HEK293T (cell line): ENCODE measurements at regions not wholly inside any gene's neighbourhood (a gene's known extent, or its start where the extent isn't known, plus 50 kb on each side); places are given as distances from the start of the nearest gene placed in this dataset.

ENCODE experiments used
- CTCF ChIA-PET: fragments of 350-600 bp; formaldehyde crosslinking; extraction: SDS; loops from one replicate; lab custom pipeline; 2021; ENCODE audit warnings: antibody characterized with exemption, inconsistent platforms; lab: Yijun Ruan, JAX
- POLR2A ChIA-PET: fragments of 350-600 bp; formaldehyde crosslinking; extraction: SDS; loops from one replicate; lab custom pipeline; 2020; ENCODE audit warnings: antibody characterized with exemption, inconsistent platforms; lab: Yijun Ruan, JAX
- DNase-seq: peaks from one replicate; pipeline ENCODE4 v3.0.0; 2012; ENCODE audit warnings: mixed read lengths; ENCODE audit errors: extremely low spot score
- ARNT ChIP-seq: fragments of 450-650 bp; IDR thresholded peaks from 2 replicates; pipeline ENCODE4 v1.6.1; 2017; ENCODE audit warnings: mild to moderate bottlenecking
- BHLHE40 ChIP-seq: fragments of 450-650 bp; IDR thresholded peaks from 2 replicates; pipeline ENCODE4 v1.6.1; 2016; ENCODE audit warnings: mild to moderate bottlenecking, moderate library complexity, borderline replicate concordance
- CTBP1 ChIP-seq: fragments of 450-650 bp; IDR thresholded peaks from 2 replicates; pipeline ENCODE4 v1.6.1; 2016; ENCODE audit warnings: borderline replicate concordance
- ELF4 ChIP-seq: fragments of 450-650 bp; IDR thresholded peaks from 2 replicates; pipeline ENCODE4 v1.6.1; 2017; ENCODE audit warnings: antibody characterized with exemption
- FOXA1 ChIP-seq: fragments of 450-650 bp; IDR thresholded peaks from 2 replicates; pipeline ENCODE4 v1.6.1; 2016; ENCODE audit warnings: mild to moderate bottlenecking
- FOXK2 ChIP-seq: fragments of 450-650 bp; IDR thresholded peaks from 2 replicates; pipeline ENCODE4 v1.6.1; 2016; ENCODE audit warnings: mild to moderate bottlenecking
- FOXM1 ChIP-seq: fragments of 450-650 bp; IDR thresholded peaks from 2 replicates; pipeline ENCODE4 v1.6.1; 2017; ENCODE audit warnings: mild to moderate bottlenecking, borderline replicate concordance
- HDGF ChIP-seq: fragments of 450-650 bp; IDR thresholded peaks from 2 replicates; pipeline ENCODE4 v1.6.1; 2017; ENCODE audit warnings: antibody characterized with exemption, borderline replicate concordance
- L3MBTL2 ChIP-seq: fragments of 450-650 bp; conservative IDR thresholded peaks from 2 replicates; pipeline ENCODE4 v1.6.1; 2016; ENCODE audit warnings: mild to moderate bottlenecking
- LEF1 ChIP-seq: fragments of 450-650 bp; IDR thresholded peaks from 2 replicates; pipeline ENCODE4 v1.6.1; 2017; ENCODE audit warnings: mild to moderate bottlenecking, borderline replicate concordance
- NFRKB ChIP-seq: fragments of 450-650 bp; IDR thresholded peaks from 2 replicates; pipeline ENCODE4 v1.6.1; 2016; ENCODE audit warnings: mild to moderate bottlenecking, moderate library complexity
- PKNOX1 ChIP-seq: fragments of 450-650 bp; IDR thresholded peaks from 2 replicates; pipeline ENCODE4 v1.6.1; 2016
- SP1 ChIP-seq: fragments of 450-650 bp; IDR thresholded peaks from 2 replicates; pipeline ENCODE4 v1.6.1; 2017
- SUZ12 ChIP-seq: fragments of 450-650 bp; IDR thresholded peaks from 2 replicates; pipeline ENCODE4 v1.6.1; 2016; ENCODE audit warnings: mild to moderate bottlenecking
- TARDBP ChIP-seq: fragments of 450-650 bp; IDR thresholded peaks from 2 replicates; pipeline ENCODE4 v1.6.1; 2016
- ZNF384 ChIP-seq: fragments of 450-650 bp; IDR thresholded peaks from 2 replicates; pipeline ENCODE4 v1.6.1; 2016

DNA sequence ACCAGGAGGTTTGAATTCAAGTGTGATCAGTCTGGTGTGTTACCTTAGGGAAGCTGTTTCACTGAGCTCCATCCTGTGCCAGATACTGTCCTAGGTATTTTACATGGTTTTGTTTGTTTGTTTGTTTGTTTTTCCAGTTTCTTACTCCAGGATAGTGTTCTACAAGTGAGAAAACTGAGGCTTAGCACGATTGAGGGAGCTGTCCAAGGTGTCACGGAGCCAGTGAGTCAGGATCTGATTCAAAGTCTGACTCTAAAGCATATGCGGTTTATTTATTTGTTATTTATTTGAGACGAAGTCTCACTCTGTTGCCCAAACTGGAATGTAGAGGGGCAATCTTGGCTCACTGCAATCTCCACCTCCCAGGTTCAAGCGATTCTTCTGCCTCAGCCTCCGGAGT, 79.7 kb upstream of the GNG2 start:
- POLR2A ChIA-PET: no interaction called here
- TF ChIP-seq ZNF384 (no peak), L3MBTL2 (no peak), SUZ12 (no peak), CTBP1 (no peak), SP1 (no peak), FOXK2 (no peak), FOXA1 (no peak), BHLHE40 (no peak), PKNOX1 (no peak), FOXM1 (no peak), LEF1 (no peak), HDGF (no peak), ELF4 (no peak)

GRCh38 chr14:51781381-51781780, 79.0 kb upstream of the GNG2 start:
- POLR2A ChIA-PET: no interaction called here
- CTCF ChIA-PET: interaction anchor here (1.1 to 1.9 kb wide), 3 partner anchors 198 to 498 kb away, joined by 3 to 6 read pairs (median 6); no protein-coding TSS in a partner anchor
- TF ChIP-seq ZNF384: no peak
- no peak for TF ChIP-seq L3MBTL2
- no peak for TF ChIP-seq HDGF
- no peak for TF ChIP-seq ELF4
- no peak for TF ChIP-seq ARNT
- TF ChIP-seq TARDBP: no peak
- TF ChIP-seq FOXK2: no peak
- no peak for TF ChIP-seq FOXA1
- no peak for TF ChIP-seq SP1
- no peak for DNase-seq

More for the DNA sequence above, 79.7 kb upstream of the GNG2 start:
- CTCF ChIA-PET: interaction anchor here (0.6 to 1.9 kb wide), 7 partner anchors 118 to 498 kb away, joined by 3 to 6 read pairs (median 4); no protein-coding TSS in a partner anchor
- no peak for DNase-seq

- no peak for DNase-seq
- CTCF ChIA-PET: interaction anchor here (1.9 kb wide), 1 partner anchor 499 kb away, joined by 6 read pairs; no protein-coding TSS in a partner anchor
- TF ChIP-seq LEF1 (no peak), SP1 (no peak), ARNT (no peak), ELF4 (no peak), SUZ12 (no peak), ZNF384 (no peak), TARDBP (no peak), HDGF (no peak), CTBP1 (no peak), FOXM1 (no peak), FOXK2 (no peak), NFRKB (no peak), BHLHE40 (no peak), L3MBTL2 (no peak), FOXA1 (no peak)
- POLR2A ChIA-PET: no interaction called here
Measured at GRCh38 chr14:51782435-51782834, 78.0 kb upstream of the GNG2 start.

DNA sequence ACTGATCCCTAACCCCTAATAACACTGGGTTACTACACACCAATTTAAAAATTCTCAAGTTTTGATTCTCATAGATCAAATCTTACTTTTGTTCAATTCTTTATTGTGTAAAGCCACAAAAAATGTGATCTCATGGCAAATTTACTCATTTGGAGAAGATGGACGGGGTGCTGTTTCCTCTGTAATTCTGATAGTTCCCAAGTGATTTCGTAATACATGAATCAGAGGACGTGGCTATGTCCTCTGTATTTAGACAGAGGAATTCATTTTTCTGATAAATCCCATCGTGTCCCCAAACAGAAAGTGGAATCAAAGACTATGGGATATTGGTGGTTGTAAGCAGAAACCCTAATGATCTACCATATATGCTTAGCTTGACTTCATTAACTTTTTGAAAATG, 76.6 kb upstream of the GNG2 start:
- no peak for TF ChIP-seq FOXA1
- no peak for TF ChIP-seq ELF4
- no peak for TF ChIP-seq SP1
- no peak for TF ChIP-seq SUZ12
- no peak for TF ChIP-seq ARNT
- no peak for TF ChIP-seq TARDBP
- TF ChIP-seq BHLHE40: no peak
- no peak for TF ChIP-seq ZNF384
- TF ChIP-seq NFRKB: no peak
- TF ChIP-seq PKNOX1: no peak
- TF ChIP-seq FOXK2: no peak
- no peak for TF ChIP-seq FOXM1
- TF ChIP-seq CTBP1: no peak
- TF ChIP-seq HDGF: no peak
- TF ChIP-seq LEF1: no peak
- no peak for TF ChIP-seq L3MBTL2
- no peak for DNase-seq
- CTCF ChIA-PET: interaction anchor here (1.4 kb wide), 1 partner anchor 500 kb away, joined by 3 read pairs; no protein-coding TSS in a partner anchor
- POLR2A ChIA-PET: no interaction called here

- no peak for DNase-seq
- ChIA-PET CTCF (interaction anchor here (1.4 kb wide), 1 partner anchor 501 kb away, joined by 3 read pairs; no protein-coding TSS in a partner anchor), POLR2A (no interaction called here)
- no peak for TF ChIP-seq SP1
- no peak for TF ChIP-seq NFRKB
- TF ChIP-seq ARNT: no peak
- TF ChIP-seq ZNF384: no peak
- no peak for TF ChIP-seq FOXA1
- no peak for TF ChIP-seq L3MBTL2
- TF ChIP-seq TARDBP: no peak
- TF ChIP-seq ELF4: no peak
- TF ChIP-seq CTBP1: no peak
- TF ChIP-seq FOXK2: no peak
- no peak for TF ChIP-seq FOXM1
- TF ChIP-seq BHLHE40: no peak
- no peak for TF ChIP-seq LEF1
- no peak for TF ChIP-seq PKNOX1
- no peak for TF ChIP-seq SUZ12
- no peak for TF ChIP-seq HDGF
Measured at GRCh38 chr14:51784466-51784865, 75.9 kb upstream of the GNG2 start.

DNA sequence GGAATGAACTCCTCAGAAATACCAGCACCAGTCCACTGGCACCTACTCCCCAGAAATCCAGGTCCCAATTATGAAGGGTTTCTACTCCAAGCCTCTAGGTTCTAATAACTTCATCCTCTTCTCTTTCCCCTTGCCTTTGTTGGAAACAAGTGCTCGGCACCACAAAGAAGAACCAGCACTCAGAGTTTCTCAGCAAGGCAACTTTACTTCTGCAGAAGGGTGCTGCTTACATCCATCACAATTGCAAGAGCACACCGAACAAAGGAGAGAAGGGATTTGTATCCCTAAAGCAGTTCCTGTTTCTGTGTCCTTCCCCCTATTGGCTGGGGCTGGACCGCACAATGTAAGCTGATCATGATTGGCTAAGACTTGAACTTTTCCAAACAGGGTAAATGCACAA, 74.2 kb upstream of the GNG2 start:
- ChIA-PET POLR2A (no interaction called here), CTCF (no interaction called here)
- TF ChIP-seq ELF4 (no peak), NFRKB (no peak), HDGF (no peak), LEF1 (no peak), BHLHE40 (no peak), ZNF384 (no peak)
- no peak for DNase-seq
